Muscle of back (tissue), 3 donors: ENCODE measurements at regions not wholly inside any gene's neighbourhood (a gene's known extent, or its start where the extent isn't known, plus 50 kb on each side); places are given as distances from the start of the nearest gene placed in this dataset.
"Not testable (repeated sequence)": the region's sequence is repeated elsewhere in the genome, so short reads cannot be mapped to it uniquely, and the experiment has no call there.

Source experiments
- DNase-seq, 3 donors: peaks; one replicate each; pipeline versions ENCODE4 v3.0.0 to v3.0.0-alpha.2; 2013

DNA sequence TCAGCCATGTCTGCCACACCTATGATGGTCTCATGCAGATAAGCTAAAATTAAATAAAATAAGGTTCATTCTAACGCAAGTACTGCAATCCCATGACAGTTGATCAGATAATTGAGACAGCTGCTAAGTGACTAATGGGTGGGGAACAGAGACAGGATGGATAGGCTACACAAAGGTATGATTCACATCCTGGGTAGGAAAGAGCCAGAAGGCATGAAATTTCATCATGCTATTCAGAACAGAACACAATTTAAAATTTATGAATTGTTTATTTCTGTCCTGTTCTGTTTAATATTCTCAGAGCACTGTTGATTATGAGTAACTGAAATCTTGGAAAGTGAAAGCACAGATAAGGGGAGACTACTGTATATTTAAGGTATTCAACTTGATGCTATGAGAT lies 381.8 kb upstream of the SORCS1 start:
- DNase-seq, result peak in 1 of 3 donors; percentile 8

DNA sequence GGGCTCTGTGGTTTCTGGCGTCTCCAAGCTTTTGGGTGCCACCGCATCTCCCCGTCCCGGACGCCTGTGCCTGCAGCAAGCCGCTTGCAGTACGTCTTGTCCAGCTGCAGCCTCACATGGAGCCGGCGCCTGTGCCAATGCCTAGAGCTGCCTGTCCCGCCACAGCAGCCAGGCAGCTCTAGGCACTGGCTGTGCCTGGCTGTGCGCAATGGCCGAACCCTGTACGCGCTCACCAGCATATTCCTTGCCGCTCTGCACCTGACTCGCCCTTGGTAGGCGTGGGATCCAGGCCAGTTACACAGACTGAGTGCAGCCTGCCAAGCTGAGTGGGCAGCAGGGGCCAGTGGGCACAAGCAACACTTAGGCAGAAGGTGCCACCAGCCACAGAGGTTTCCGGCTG lies 381.2 kb upstream of the SORCS1 start:
- DNase-seq, result no peak

DNA sequence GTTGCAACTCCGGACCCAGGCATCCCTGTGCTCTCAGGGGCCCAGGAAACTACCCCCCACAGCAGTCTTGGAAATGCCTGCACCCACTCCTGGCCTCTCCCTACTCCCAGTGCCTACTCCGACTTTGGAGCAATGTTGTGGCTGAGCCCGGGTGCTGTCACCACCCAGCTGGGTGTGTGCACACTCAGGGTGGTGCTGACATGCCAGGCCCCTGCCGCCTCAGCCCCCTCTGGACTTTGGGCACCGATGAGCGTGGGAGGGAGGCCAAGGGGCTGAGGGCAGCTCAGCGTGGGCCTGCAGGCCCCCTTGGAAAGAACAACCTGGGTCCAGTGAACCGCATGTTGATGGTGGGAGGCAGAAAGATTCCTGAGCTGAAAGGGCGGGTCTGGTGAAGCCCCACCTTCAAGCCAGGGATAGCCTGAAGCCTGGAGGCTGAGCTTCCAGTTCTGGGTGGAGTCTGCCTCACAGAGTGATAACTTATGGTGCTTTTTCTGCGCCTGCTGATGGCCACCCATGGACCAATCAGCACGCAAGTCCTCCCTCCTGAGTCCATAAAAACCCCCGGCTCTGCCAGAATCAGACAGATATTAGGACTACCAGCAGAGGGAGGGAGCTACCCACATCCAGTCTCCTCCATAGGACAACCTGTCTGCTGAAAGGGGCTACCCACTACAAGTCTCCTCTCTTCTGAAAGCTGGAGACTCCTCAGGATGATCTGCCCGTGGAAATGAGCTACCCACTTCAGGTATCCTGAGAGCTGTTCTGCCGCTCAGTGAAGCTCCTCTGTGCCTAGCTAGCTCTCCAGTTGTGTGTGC lies 380.4 kb upstream of the SORCS1 start:
- no peak for DNase-seq

GRCh38 chr10:107542607-107543006 lies 378.1 kb upstream of the SORCS1 start:
- no peak for DNase-seq

DNA sequence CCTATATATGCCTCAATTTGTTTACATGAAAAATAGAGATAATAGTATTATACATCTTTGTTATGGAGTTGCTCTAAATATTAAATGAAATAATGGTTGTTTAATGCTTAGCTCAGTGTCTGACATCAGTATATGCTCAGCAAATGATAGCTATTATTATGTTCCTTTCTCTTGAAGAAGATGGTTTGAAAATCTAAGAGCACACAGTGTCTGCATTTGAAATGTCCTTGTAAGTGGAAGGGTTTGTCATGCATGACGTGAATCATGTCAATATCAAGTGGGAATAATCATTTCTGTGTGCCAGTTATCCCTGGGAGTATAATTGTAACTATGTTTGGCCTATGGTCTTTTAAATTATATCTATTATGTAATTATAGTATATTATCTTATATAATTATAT lies 377.5 kb upstream of the SORCS1 start:
- DNase-seq, result no peak

DNA sequence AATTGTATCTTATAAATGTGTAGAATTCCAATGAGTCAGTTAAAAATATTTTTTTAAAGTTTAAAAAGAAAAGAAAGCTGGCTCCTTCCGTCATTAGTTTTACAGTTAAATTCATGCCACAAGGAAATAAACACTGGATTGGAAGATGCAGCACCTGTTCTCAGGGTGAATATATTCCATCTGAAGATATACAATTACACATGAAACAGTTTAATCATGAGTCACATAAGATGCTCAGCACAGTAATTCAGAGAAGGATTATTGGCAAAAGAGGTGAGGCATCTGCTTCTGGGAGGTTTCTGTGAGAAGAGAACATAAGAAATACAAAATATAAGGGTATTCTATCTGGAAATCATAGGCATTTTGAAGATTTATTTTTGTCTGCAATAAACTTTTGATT lies 376.5 kb upstream of the SORCS1 start:
- no peak for DNase-seq

GRCh38 chr10:107529350-107529749 lies 364.8 kb upstream of the SORCS1 start:
- DNase-seq, result no peak

DNA sequence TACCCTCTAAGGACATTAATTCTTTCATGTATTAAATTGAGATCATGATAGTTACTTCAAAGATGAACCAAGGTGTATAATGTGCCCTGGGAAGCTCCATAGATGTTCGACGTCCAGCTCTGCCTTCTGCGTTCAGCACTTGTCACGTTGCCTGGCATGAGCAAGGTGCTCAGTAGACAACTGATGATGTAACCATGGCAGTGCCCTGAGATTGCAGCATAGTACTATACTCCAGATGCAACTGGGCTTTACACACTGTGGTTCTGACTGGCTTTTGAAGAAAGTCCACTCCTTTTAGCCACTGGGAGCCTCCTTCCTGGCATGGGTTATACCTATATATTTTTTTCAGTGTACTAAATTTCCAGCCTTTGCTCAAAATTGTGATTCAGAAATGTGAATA lies 355.8 kb upstream of the SORCS1 start:
- no peak for DNase-seq

DNA sequence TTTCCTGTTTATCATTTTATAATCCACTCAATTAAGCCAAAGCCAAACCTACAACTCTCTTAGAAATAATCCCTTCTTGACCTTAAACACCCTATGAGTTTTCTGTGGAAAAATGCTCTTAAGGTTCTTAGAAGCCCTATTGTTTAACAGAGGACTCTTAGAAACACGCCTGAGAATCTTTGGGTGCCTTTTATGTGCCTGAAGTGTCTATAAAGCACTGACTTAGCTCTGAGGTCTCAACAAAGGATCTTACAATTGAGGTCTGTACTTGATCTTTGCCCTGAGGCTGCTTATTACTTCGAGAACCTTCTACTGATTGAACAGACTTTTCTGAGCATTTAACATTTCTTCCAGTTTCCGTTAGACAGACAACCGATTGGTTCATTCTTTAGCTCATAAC lies 353.3 kb upstream of the SORCS1 start:
- no peak for DNase-seq

- DNase-seq, result no peak
Observed at GRCh38 chr10:107516349-107516748, 351.8 kb upstream of the SORCS1 start.

- DNase-seq, result not testable (repeated sequence)
Observed at GRCh38 chr10:107504011-107504410, 339.5 kb upstream of the SORCS1 start.

DNA sequence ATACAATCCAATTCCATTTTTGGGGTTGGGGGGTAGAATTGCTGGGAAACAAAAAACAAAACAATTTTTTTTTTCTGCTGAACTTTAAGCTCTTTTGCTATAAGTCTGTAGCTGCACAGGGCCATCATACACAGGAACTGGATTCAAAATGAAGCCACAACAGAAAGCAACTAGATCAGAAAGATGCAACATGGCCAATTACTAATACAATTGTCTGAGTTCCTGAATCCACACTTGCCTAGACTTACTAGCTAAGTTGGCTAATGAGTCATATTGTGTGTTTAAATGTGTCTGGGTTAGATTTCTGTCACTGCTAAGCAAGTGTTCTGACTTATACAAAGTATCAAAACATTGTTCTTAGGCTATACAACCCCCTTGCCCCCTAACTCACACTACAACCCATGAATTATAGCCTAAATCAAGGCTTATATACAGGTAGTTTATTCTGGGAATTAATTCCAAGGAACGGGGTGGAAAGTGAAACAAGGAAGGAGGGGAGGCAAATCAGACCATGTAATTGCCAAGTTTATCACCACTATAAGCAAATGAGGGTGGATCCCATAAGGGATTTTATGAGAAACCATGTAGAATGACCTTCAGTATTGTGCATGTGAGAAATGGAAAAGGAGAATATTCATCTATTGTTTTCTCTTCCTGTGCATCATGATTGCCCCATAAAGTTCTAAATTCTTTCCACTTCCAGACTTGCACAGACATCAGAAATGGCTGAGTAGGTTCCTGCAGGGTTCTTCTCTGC lies 337.9 kb upstream of the SORCS1 start:
- DNase-seq, result no peak

- DNase-seq, result no peak
Observed at GRCh38 chr10:107498983-107499382, 334.5 kb upstream of the SORCS1 start.

GRCh38 chr10:107497024-107497423 lies 332.5 kb upstream of the SORCS1 start:
- no peak for DNase-seq

DNA sequence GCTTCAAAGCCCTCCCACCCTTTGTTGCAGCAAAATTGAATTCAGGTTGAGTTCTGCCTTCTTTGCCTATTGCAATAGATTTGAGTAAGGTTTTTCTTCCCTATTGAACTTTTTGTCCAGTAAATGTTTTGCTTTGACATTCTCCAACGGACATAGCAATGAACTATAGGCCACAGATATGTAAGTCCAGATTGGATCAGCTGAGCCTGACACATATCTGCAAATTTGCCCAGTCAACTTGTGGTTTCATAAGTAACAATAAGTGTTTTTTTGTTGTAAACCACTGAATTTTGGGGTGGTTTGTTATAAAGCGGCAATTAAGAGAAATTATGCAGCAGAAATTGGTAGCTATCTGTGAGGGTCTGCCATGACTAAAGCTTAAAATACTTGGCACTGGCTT lies 332.1 kb upstream of the SORCS1 start:
- no peak for DNase-seq

DNA sequence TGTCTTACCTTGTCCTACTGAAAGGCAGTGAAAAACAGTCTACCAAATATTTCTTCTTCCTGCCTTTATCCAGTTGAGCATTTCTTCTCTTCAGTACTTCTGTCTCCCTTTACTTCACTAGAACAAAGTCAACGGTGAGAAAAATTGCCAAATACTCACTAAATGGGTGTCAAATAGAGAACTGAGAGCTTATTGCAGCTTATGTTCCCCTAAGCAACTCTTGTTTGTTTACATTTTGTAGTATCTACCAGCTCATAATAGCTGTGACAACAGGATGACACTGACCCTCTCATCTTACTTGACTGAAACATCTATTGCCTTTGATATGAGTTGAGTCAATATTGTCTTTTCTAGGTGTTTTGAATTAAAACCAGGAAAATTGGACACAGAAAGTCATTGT lies 327.9 kb upstream of the SORCS1 start:
- DNase-seq, result no peak

DNA sequence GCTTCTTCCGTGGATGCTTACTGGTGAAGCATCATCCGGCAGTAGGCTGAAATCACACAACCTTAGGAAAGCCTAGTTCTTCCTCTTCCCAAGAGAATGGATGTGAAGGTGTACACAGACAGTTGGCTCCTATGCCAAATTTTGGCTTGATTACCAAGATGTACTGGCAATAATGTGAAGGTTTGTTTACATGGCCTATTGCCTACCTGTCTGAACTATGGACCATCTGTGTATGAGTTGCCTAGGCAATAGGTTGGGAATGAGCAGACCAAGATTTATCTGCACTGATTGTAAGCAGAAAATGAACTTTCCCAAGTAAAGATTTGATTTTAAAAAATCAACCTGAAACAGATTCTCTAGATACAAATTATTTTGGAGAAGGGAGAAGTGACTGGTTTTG lies 325.9 kb upstream of the SORCS1 start:
- no peak for DNase-seq

GRCh38 chr10:107487284-107487683 lies 322.8 kb upstream of the SORCS1 start:
- no peak for DNase-seq

GRCh38 chr10:107485019-107485418 lies 320.5 kb upstream of the SORCS1 start:
- DNase-seq, result no peak

DNA sequence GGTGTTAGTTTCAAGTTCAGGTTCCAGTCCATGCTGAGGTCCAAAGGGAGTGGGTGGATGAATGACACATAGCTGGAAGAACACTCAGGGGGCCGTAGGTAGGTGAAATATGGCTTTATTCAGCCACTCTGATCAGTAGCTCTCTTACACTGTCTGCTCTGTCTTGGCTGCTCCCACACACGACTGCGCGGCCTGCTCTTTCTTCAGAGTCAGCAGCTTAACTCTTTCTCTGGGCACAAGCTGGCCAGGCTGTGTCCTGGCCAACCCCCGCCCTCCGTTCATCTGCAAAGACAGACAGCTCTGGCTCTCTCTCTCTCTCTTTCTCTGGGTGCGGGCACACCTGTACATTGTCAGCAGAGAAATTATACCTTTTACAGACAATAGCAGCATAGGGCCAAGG lies 317.4 kb upstream of the SORCS1 start:
- no peak for DNase-seq

GRCh38 chr10:107481224-107481623 lies 316.7 kb upstream of the SORCS1 start:
- no peak for DNase-seq

- peak in 2 of 3 donors; percentile 4 to 9 for DNase-seq
Observed at GRCh38 chr10:107480781-107481180, 316.3 kb upstream of the SORCS1 start.

DNA sequence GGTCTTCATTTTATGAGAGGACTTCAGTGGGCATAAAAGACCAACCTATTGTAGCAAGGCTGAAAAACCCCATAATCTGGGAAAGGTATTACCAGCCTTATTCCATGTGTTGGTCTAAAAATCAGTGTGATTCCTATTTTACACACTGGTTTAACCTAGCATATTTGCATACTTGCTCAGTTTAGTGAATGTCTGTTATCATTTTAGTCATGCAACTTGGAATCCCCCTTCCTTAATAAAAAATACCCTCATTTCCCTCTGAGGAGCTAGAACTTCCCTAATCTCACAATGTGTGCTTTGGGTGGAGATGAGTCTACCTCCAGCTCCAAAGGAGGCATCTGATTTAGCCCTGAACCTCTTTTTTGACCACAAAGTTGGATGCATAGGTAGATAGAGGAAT lies 312.8 kb upstream of the SORCS1 start:
- DNase-seq, result no peak

- no peak for DNase-seq
Observed at GRCh38 chr10:107476408-107476807, 311.9 kb upstream of the SORCS1 start.
